HepG2 (cell line): ENCODE measurements at regions not wholly inside any gene's neighbourhood (a gene's known extent, or its start where the extent isn't known, plus 50 kb on each side); places are given as distances from the start of the nearest gene placed in this dataset.

Experiments
- AGO2 ChIP-seq: fragments of 200-400 bp; formaldehyde crosslinking; optimal IDR thresholded peaks from 2 replicates; pipeline ENCODE3; 2017; ENCODE audit warnings: mild to moderate bottlenecking, low read depth, low read length, moderate library complexity
- MEF2D ChIP-seq: sonication (generic); formaldehyde crosslinking; IDR thresholded peaks from 2 replicates; pipeline ENCODE4 v1.5.1; 2020; ENCODE audit warnings: mild to moderate bottlenecking, missing genetic modification reagents
- POLR2A ChIP-seq, 2 experiments: IDR thresholded peaks; 2 replicates each; pipeline ENCODE4 v1.6.1; 2011; ENCODE audit warnings: low read depth in 2 of 2, low read length in 2 of 2, mild to moderate bottlenecking in 1 of 2, moderate library complexity in 1 of 2; ENCODE audit not compliant: insufficient read depth in 1 of 2
- SMC3 ChIP-seq: IDR thresholded peaks from 2 replicates; pipeline ENCODE4 v1.6.1; 2011; ENCODE audit warnings: low read length, improper control_type of control experiment
- SP2 ChIP-seq: sonication (generic); formaldehyde crosslinking; IDR thresholded peaks from 2 replicates; pipeline ENCODE4 v1.5.1; 2020; ENCODE audit warnings: mild to moderate bottlenecking, missing genetic modification reagents
- ZNF12 ChIP-seq: sonication (generic); formaldehyde crosslinking; IDR thresholded peaks from 2 replicates; pipeline ENCODE4 v1.5.0; 2020; ENCODE audit warnings: missing genetic modification reagents
- ZNF274 ChIP-seq: sonication (generic); formaldehyde crosslinking; IDR thresholded peaks from 2 replicates; pipeline ENCODE4 v1.5.1; 2020; ENCODE audit warnings: mild to moderate bottlenecking, missing genetic modification reagents
- ZNF367 ChIP-seq: sonication (generic); formaldehyde crosslinking; IDR thresholded peaks from 2 replicates; pipeline ENCODE4 v1.4.0; 2020; ENCODE audit warnings: missing genetic modification reagents, borderline replicate concordance
- ZNF737 ChIP-seq: sonication (generic); formaldehyde crosslinking; IDR thresholded peaks from 2 replicates; pipeline ENCODE4 v1.5.0; 2020; ENCODE audit warnings: missing genetic modification reagents, mild to moderate bottlenecking, borderline replicate concordance
- TF ChIP-seq, protein P1 (sequence below): sonication (generic); formaldehyde crosslinking; IDR thresholded peaks from 2 replicates; pipeline ENCODE4 v1.5.1; 2020; ENCODE audit warnings: mild to moderate bottlenecking, missing genetic modification reagents, moderate library complexity
- TF ChIP-seq, protein P2 (sequence below): sonication (generic); formaldehyde crosslinking; IDR thresholded peaks from 2 replicates; pipeline ENCODE4 v1.5.0; 2020; ENCODE audit warnings: mild to moderate bottlenecking, missing genetic modification reagents, moderate library complexity
- TF ChIP-seq, protein P3 (sequence below): IDR thresholded peaks from 2 replicates; pipeline ENCODE4 v1.6.1; 2016; ENCODE audit warnings: low read depth, missing genetic modification reagents, missing compliant biosample characterization

DNA sequence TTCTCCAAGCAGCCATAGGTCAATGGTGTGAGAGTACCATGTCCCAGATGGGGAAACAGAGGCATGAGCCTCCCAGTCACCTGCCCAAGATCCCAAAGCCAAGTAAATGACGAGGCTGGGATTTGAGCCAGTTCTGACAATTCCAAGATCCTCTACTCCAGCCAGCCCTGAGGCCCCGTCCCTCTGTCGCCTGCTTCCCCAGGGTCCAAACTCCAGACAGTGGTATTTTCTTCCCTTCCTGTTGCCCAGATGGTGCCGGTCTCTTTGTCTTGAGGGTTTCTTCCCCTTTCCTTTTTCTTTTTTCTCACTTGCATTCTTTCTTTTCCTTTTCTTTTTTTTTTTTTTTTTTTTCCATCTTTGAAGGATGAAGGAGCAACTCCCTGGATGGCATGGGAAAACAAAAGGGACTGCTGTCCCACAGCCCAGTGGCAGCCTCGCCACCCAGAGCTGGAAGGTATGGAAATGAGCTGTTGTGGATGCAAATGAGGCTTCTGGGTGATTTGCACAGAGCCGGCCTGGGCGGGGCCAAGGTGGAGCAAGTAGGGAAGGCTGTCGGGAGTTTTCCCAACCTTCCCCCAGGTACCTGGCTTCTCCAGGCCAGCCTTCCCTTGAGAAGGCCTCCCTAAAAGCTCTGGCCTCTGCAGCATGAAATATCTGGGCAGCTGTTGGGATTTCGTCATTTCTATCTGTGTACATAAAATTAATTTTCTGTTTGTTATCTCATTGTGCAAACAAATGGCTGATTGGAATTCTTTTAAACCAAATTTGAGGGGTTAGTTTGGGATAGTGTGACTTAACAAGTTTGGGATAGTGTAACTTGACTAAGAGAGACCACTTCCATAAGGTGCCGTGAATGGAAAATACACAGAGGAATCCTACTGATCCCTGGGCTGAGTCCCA, 146.8 kb downstream of the MN1 start:
- TF ChIP-seq AGO2 (no peak), SMC3 (no peak), ZNF12 (CRISPR knock-in tag) (no peak), MEF2D (CRISPR knock-in tag) (no peak), ZNF737 (no peak), ZNF274 (CRISPR knock-in tag) (no peak), POLR2A (IDR thresholded peaks at IDR 0.05; ENCODE audit: insufficient read depth in 1 of 2, low read depth in 2 of 2, low read length in 2 of 2) (no peak), ZNF367 (no peak), SP2 (CRISPR knock-in tag) (no peak)
- TF ChIP-seq, protein P1, sequence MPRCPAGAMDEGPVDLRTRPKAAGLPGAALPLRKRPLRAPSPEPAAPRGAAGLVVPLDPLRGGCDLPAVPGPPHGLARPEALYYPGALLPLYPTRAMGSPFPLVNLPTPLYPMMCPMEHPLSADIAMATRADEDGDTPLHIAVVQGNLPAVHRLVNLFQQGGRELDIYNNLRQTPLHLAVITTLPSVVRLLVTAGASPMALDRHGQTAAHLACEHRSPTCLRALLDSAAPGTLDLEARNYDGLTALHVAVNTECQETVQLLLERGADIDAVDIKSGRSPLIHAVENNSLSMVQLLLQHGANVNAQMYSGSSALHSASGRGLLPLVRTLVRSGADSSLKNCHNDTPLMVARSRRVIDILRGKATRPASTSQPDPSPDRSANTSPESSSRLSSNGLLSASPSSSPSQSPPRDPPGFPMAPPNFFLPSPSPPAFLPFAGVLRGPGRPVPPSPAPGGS (CRISPR knock-in tag) = no peak
- TF ChIP-seq, protein P2, sequence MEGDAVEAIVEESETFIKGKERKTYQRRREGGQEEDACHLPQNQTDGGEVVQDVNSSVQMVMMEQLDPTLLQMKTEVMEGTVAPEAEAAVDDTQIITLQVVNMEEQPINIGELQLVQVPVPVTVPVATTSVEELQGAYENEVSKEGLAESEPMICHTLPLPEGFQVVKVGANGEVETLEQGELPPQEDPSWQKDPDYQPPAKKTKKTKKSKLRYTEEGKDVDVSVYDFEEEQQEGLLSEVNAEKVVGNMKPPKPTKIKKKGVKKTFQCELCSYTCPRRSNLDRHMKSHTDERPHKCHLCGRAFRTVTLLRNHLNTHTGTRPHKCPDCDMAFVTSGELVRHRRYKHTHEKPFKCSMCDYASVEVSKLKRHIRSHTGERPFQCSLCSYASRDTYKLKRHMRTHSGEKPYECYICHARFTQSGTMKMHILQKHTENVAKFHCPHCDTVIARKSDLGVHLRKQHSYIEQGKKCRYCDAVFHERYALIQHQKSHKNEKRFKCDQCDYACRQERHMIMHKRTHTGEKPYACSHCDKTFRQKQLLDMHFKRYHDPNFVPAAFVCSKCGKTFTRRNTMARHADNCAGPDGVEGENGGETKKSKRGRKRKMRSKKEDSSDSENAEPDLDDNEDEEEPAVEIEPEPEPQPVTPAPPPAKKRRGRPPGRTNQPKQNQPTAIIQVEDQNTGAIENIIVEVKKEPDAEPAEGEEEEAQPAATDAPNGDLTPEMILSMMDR (CRISPR knock-in tag) = no peak
- TF ChIP-seq, protein P3, sequence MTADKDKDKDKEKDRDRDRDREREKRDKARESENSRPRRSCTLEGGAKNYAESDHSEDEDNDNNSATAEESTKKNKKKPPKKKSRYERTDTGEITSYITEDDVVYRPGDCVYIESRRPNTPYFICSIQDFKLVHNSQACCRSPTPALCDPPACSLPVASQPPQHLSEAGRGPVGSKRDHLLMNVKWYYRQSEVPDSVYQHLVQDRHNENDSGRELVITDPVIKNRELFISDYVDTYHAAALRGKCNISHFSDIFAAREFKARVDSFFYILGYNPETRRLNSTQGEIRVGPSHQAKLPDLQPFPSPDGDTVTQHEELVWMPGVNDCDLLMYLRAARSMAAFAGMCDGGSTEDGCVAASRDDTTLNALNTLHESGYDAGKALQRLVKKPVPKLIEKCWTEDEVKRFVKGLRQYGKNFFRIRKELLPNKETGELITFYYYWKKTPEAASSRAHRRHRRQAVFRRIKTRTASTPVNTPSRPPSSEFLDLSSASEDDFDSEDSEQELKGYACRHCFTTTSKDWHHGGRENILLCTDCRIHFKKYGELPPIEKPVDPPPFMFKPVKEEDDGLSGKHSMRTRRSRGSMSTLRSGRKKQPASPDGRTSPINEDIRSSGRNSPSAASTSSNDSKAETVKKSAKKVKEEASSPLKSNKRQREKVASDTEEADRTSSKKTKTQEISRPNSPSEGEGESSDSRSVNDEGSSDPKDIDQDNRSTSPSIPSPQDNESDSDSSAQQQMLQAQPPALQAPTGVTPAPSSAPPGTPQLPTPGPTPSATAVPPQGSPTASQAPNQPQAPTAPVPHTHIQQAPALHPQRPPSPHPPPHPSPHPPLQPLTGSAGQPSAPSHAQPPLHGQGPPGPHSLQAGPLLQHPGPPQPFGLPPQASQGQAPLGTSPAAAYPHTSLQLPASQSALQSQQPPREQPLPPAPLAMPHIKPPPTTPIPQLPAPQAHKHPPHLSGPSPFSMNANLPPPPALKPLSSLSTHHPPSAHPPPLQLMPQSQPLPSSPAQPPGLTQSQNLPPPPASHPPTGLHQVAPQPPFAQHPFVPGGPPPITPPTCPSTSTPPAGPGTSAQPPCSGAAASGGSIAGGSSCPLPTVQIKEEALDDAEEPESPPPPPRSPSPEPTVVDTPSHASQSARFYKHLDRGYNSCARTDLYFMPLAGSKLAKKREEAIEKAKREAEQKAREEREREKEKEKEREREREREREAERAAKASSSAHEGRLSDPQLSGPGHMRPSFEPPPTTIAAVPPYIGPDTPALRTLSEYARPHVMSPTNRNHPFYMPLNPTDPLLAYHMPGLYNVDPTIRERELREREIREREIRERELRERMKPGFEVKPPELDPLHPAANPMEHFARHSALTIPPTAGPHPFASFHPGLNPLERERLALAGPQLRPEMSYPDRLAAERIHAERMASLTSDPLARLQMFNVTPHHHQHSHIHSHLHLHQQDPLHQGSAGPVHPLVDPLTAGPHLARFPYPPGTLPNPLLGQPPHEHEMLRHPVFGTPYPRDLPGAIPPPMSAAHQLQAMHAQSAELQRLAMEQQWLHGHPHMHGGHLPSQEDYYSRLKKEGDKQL (CRISPR knock-in tag) = no peak
